ENCODE measurements at regions not wholly inside any gene's neighbourhood (a gene's known extent, or its start where the extent isn't known, plus 50 kb on each side); places are given as distances from the start of the nearest gene placed in this dataset.

DNA sequence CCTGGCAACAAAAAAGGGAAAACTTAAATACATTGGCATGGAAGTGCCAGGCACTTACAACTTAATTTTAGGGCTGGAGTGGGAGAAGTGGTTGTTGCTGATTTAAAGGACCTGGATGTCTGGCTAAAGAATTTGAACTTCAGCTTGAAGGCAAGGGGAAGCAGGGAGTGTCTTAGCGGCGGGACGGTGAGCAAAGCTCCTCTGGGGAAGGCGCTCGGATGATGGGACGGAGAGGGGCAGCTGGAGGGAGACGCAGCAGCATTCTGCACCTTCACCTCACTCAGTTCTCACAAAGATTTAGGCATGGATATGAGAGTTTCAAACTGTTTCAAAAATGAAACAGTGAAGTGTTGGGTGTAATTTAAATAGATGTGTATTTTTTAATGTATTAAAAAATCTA is 967.1 kb downstream of the BRD1 start:
- ATAC-seq (ENCODE audit: low FRiP score) (no peak), DNase-seq (ENCODE audit: low spot score) (no peak)
- TF ChIP-seq, protein P1, sequence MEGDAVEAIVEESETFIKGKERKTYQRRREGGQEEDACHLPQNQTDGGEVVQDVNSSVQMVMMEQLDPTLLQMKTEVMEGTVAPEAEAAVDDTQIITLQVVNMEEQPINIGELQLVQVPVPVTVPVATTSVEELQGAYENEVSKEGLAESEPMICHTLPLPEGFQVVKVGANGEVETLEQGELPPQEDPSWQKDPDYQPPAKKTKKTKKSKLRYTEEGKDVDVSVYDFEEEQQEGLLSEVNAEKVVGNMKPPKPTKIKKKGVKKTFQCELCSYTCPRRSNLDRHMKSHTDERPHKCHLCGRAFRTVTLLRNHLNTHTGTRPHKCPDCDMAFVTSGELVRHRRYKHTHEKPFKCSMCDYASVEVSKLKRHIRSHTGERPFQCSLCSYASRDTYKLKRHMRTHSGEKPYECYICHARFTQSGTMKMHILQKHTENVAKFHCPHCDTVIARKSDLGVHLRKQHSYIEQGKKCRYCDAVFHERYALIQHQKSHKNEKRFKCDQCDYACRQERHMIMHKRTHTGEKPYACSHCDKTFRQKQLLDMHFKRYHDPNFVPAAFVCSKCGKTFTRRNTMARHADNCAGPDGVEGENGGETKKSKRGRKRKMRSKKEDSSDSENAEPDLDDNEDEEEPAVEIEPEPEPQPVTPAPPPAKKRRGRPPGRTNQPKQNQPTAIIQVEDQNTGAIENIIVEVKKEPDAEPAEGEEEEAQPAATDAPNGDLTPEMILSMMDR (IDR thresholded peaks at IDR 0.05): no peak

DNA sequence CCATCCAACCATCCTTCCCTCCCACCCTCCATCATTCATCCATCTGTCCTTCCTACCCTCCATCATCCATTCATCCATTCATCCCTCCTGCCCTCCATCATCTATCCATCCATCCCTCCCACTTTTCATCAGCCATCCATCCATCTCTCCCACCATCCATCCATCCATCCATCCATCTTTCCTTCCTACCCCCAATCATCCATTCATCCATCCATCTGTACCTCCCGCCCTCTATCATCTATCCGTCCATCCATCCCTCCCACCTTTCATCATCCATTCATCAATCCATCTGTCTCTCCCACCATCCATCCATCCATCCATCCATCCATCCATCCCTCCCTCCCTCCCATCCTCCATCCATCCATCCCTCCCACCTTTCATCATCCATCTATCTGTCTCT is 968.8 kb downstream of the BRD1 start:
- DNase-seq (ENCODE audit: low spot score): no peak
- TF ChIP-seq, protein P1 (IDR thresholded peaks at IDR 0.05): no peak
- ATAC-seq (ENCODE audit: low FRiP score): no peak

DNA sequence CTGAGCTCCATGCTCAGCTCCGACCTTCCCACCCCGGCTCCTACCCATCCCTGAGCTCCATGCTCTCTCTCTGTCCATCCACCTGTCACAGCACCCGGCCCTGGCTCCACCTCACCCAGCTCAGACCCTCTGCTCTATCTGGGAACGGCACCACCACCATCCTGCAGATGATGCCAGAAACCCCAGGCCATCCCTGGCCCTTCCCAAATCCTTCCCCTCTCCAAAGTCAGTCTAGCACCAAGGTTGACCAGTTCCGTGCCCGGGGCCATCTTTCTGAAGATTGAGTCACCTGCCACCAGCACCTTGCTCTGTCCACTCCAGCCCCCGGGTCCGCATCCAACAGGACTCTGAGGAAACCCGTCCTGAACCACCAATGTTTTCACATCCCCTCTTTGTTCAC is 969.6 kb downstream of the BRD1 start:
- ATAC-seq (ENCODE audit: low FRiP score) (no peak), DNase-seq (ENCODE audit: low spot score) (no peak)
- TF ChIP-seq, protein P1 (IDR thresholded peaks at IDR 0.05): no peak

DNA sequence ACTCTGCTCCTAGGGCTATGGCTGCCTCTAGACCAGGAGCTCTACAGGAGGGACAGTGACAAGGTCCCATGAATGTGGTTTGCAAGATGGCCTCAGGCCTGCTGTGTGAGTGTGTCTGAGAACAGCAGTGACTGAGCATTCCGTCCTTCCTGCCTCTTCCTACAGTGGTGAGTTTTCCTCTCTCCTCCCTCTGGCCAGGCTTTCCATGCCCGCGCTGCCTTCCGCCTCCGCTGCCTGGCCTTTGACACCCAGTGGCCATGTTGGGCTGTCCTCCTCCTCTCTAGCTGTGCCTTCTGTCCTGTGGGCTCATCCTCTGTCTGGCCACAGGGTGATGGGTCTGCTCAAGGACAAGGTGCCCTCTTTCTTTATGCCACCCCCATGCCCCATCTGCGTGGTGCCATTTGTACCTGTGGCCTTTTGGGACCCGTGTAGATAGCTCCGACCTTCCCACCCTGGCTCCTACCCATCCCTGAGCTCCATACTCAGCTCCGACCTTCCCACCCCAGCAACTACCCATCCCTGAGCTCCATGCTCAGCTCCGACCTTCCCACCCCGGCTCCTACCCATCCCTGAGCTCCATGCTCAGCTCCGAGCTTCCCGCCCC is 970.4 kb downstream of the BRD1 start:
- no peak for DNase-seq (ENCODE audit: low spot score)
- TF ChIP-seq, protein P1 (IDR thresholded peaks at IDR 0.05): no peak
- ATAC-seq (ENCODE audit: low FRiP score): no peak

DNA sequence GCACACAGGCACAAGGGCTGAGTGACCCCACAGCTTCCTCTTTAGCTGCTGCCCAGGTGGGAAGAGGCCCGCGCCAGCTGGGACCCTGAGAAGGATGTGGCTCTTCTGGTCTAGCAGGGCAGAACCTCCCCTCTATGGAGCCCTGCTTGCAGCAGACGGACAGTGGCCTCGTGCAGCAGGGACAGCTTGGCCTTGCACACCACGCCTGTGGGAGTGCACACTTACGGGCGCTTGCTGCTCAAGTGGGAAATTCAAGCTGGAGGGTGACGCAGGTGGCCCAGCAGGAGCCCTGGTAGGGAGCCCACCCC is 971.4 kb downstream of the BRD1 start:
- ATAC-seq (ENCODE audit: low FRiP score): no peak
- TF ChIP-seq, protein P1 (IDR thresholded peaks at IDR 0.05): no peak
- no peak for DNase-seq (ENCODE audit: low spot score)

DNA sequence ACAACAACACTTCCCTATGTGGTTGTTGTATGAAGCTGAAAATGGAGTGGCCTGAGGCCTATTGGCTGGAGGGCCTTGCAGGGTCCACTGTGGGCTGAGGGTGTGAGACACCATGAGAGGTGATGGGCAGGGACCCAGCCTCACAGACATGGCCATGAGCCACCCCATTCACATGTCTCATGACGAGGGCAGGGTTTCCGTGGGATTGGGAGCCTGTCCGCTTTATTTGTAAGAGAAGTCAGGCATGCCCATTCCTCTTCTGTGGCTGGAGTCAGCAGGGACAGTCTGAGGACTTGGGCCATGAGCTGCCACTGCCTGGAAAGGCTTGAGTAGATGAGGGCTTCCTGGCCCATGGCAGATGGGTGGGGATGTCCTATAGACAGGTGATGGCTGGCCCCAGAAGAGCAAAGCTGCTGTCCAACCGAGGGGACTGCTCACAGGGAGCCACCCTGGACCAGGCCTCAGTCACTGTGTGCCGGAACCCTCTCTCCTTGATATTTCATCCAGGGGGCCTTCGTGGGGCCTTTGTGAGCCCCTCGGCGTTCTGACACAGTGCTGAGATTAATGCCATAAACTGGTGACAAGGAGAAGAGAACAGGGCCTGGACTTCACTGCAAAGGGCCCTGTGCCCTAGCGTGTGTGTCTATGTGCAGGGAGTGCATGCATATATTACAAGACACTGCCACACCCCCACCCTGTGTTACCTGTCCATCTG is 971.9 kb downstream of the BRD1 start:
- ATAC-seq (ENCODE audit: low FRiP score): no peak
- TF ChIP-seq, protein P1 (IDR thresholded peaks at IDR 0.05): no peak
- DNase-seq (ENCODE audit: low spot score): no peak

DNA sequence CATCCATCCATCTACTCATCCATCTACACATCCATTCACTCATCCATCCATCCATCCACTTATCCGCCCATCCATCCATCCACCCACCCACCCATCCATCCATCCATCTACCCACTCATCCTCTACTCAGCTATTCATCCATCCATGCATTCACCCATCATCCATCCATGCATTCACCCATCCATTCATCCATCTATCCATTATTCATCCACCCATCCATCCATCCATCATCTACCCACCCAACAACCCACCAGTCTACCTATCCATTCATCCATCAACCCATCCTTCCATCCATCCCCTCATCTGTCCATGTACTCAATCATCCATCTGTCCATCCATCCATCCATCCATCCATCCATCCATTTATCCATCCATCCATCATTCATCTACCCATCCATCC is 972.7 kb downstream of the BRD1 start:
- ATAC-seq (ENCODE audit: low FRiP score) (no peak), DNase-seq (ENCODE audit: low spot score) (no peak)
- TF ChIP-seq, protein P1 (IDR thresholded peaks at IDR 0.05): no peak

All from omental fat pad (tissue), 3 donors.